Endothelial cell of umbilical vein (primary cell): ENCODE measurements at regions not wholly inside any gene's neighbourhood (a gene's known extent, or its start where the extent isn't known, plus 50 kb on each side); places are given as distances from the start of the nearest gene placed in this dataset.

Source experiments
- BruUV-seq: library from RNA; stranded (reverse); fragments of 400-500 nt; replicated peaks from 2 replicates; lab custom pipeline; 2021; lab: Mats Ljungman, UMichigan
- CTCF ChIA-PET: fragments of 300-600, 350-600 bp; sonication (Branson Sonifier 250); formaldehyde crosslinking; loops from one replicate; lab custom pipeline; 2021; ENCODE audit warnings: antibody characterized with exemption, inconsistent platforms; lab: Charles Lee
- POLR2A ChIA-PET: fragments of 300-600, 350-600 bp; sonication (Branson Sonifier 250); formaldehyde crosslinking; loops from one replicate; lab custom pipeline; 2021; ENCODE audit warnings: antibody characterized with exemption, inconsistent platforms; lab: Charles Lee
- DNase-seq: peaks from one replicate; pipeline ENCODE4 v3.0.0-alpha.2; 2011; ENCODE audit warnings: low read depth, low spot score
- FAIRE-seq: peaks from 2 replicates; lab custom pipeline; 2011; peaks lifted over from hg19 to GRCh38; lab: Jason Lieb, UNC
- H2AFZ ChIP-seq: 2 replicates; pipeline ENCODE4 v1.6.0; 2012; ENCODE audit warnings: low read depth, low read length, control low read depth, inconsistent platforms
- H3K27ac ChIP-seq: 2 replicates; pipeline ENCODE4 v1.5.1; 2011; ENCODE audit warnings: low read depth, mild to moderate bottlenecking, control low read depth, low read length, moderate library complexity; ENCODE audit not compliant: insufficient read depth
- H3K27me3 ChIP-seq, 2 experiments: 2 replicates each; pipeline versions ENCODE4 v1.6.0 to v1.6.1; 2011; ENCODE audit warnings: low read length in 2 of 2, mixed read lengths in 1 of 2; ENCODE audit not compliant: control insufficient read depth in 2 of 2, insufficient read depth in 2 of 2
- H3K36me3 ChIP-seq, 2 experiments: 2 replicates in 1 of 2; 3 replicates in 1 of 2; pipeline ENCODE4 v1.5.1; 2011; ENCODE audit warnings: low read length in 2 of 2, mild to moderate bottlenecking in 1 of 2, moderate library complexity in 1 of 2; ENCODE audit not compliant: control insufficient read depth in 2 of 2, insufficient read depth in 2 of 2; ENCODE audit errors: extremely low read depth in 1 of 2
- H3K4me1 ChIP-seq: 3 replicates; pipeline ENCODE4 v1.5.1; 2011; ENCODE audit warnings: mild to moderate bottlenecking, low read length; ENCODE audit not compliant: control insufficient read depth, insufficient read depth; ENCODE audit errors: extremely low read depth
- H3K4me2 ChIP-seq: 2 replicates; pipeline ENCODE4 v1.6.1; 2011; ENCODE audit warnings: low read length, control low read depth, mixed read lengths; ENCODE audit not compliant: insufficient read depth
- H3K4me3 ChIP-seq, 3 experiments: fragments of 200-600 bp in 1 of 3; sonication (generic), shearing (Covaris generic) in 1 of 3; replicated peaks in 1 of 3; 2 replicates each; pipeline ENCODE4 v1.5.1; 2011 to 2016; ENCODE audit warnings: control low read depth in 3 of 3, low read length in 3 of 3, mild to moderate bottlenecking in 2 of 3, inconsistent platforms in 1 of 3, low read depth in 1 of 3, moderate library complexity in 1 of 3; ENCODE audit not compliant: insufficient read depth in 1 of 3
- H3K79me2 ChIP-seq: 2 replicates; pipeline ENCODE4 v1.6.0; 2012; ENCODE audit warnings: low read length, inconsistent platforms; ENCODE audit not compliant: control insufficient read depth, insufficient read depth
- H3K9ac ChIP-seq: replicated peaks from 2 replicates; pipeline ENCODE3; 2011; ENCODE audit warnings: low read length, control low read depth; ENCODE audit not compliant: insufficient read depth; ENCODE audit errors: extremely low read depth
- H3K9me1 ChIP-seq: replicated peaks from 3 replicates; pipeline ENCODE4 v1.6.0; 2011; ENCODE audit warnings: mild to moderate bottlenecking, low read length; ENCODE audit not compliant: control insufficient read depth, insufficient read depth; ENCODE audit errors: extremely low read depth
- H3K9me3 ChIP-seq: replicated peaks from 2 replicates; pipeline ENCODE4 v1.5.1; 2012; ENCODE audit warnings: low read length, inconsistent platforms; ENCODE audit not compliant: control insufficient read depth, insufficient read depth
- H4K20me1 ChIP-seq: replicated peaks from 2 replicates; pipeline ENCODE3; 2011; ENCODE audit warnings: mild to moderate bottlenecking, low read length; ENCODE audit not compliant: control insufficient read depth, insufficient read depth; ENCODE audit errors: extremely low read depth
- EZH2 ChIP-seq: IDR thresholded peaks from 2 replicates; pipeline ENCODE4 v1.6.1; 2012; ENCODE audit warnings: borderline replicate concordance, low read depth, mild to moderate bottlenecking, moderate library complexity, low read length, inconsistent platforms; ENCODE audit not compliant: severe bottlenecking
- FOS ChIP-seq: IDR thresholded peaks from 2 replicates; pipeline ENCODE4 v1.6.1; 2011; ENCODE audit warnings: mild to moderate bottlenecking, low read length, moderate library complexity, borderline replicate concordance; ENCODE audit not compliant: insufficient read depth
- JUN ChIP-seq: IDR thresholded peaks from 2 replicates; pipeline ENCODE4 v1.6.1; 2011; ENCODE audit warnings: borderline replicate concordance, low read depth; ENCODE audit not compliant: insufficient read length, insufficient read depth
- MYC ChIP-seq: IDR thresholded peaks from one replicate; pipeline ENCODE4 v1.6.1; 2011; ENCODE audit warnings: mild to moderate bottlenecking, low read depth, low read length
- POLR2AphosphoS5 ChIP-seq: IDR thresholded peaks from 2 replicates; pipeline ENCODE4 v1.6.1; 2012; ENCODE audit warnings: low read depth, mild to moderate bottlenecking, control low read depth, low read length, moderate library complexity; ENCODE audit not compliant: insufficient read depth
- dilution Hi-C: fragments of 300-500 bp; cut with MboI; formaldehyde crosslinking; loops from one replicate; pipeline ENCODE4 v1.15.0; 2019; ENCODE audit warnings: low sequenced_read_pairs; ENCODE audit not compliant: extremely low pct_ligation_motif_present
- intact Hi-C: fragments of 100-400 bp; cut with micrococcal nuclease; formaldehyde crosslinking; loops from one replicate; pipeline ENCODE4 v1.10.0; 2022
- TF ChIP-seq, protein P1 (sequence below), 2 donors: IDR thresholded peaks; 1 replicate in 1 of 2; 2 replicates in 1 of 2; pipeline ENCODE4 v1.5.1; 2011; ENCODE audit warnings: low read length in 2 of 2, mild to moderate bottlenecking in 2 of 2, moderate library complexity in 2 of 2, control low read depth in 1 of 2, inconsistent platforms in 1 of 2, low read depth in 1 of 2; ENCODE audit not compliant: insufficient read depth in 1 of 2; ENCODE audit errors: extremely low read depth in 1 of 2
- TF ChIP-seq, protein P2 (sequence below): IDR thresholded peaks from 2 replicates; pipeline ENCODE4 v1.6.1; 2011; ENCODE audit not compliant: insufficient read depth, insufficient read length

DNA sequence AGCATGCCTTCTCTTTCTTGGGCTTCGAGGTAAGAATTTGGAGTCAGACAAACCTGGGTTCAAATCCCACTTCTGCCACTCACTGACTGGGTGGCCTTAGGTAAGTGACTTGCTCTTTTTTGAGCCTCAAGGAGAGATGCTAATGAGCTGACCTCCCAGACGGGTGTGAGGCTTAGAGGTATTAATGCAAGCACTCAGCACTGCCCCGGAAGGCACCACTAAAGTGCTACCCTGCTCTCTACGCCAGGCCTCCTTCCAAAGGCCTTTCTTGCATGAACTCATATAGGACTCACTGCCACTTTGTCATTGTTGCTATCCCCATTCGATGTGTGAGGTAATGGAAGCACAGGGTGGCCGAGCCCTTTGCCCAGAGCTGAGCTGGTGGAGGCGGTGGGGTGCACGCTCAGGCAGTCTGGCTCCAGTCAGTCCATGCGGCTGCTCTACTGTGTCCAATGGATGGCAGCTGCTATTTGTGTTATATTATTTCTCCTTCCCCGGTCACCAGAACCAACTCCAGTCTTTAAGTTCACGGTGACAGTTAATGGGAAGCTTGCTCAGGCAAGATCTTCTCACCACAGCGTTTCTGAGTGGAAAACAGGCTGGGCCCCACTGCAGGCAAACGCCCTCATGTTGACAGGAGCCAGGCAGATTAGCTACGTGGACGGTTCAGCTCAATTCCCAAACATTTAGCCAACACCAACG is 55.2 kb upstream of the MLN start:
- H3K27ac ChIP-seq = no peak overlapping the region
- H3K4me2 ChIP-seq = no peak overlapping the region
- FAIRE-seq (no peak), DNase-seq (no peak)
- no peaks in the 10 kb centered on the region for H3K79me2 ChIP-seq
- no peaks in the 10 kb centered on the region for H4K20me1 ChIP-seq
- ChIA-PET CTCF (no interaction called here), POLR2A (no interaction called here)
- H3K9me1 ChIP-seq = no peaks in the 10 kb centered on the region
- peaks cover 12% of the 10 kb centered on the region for H3K4me1 ChIP-seq
- no peaks in the 10 kb centered on the region for H3K9me3 ChIP-seq
- H3K9ac ChIP-seq = no peak overlapping the region
- intact Hi-C loops (no loop called here), dilution Hi-C loops (no loop called here)
- H3K36me3 ChIP-seq = no peaks in the 10 kb centered on the region
- peaks cover 11 to 13% of the 10 kb centered on the region in 2 experiments for H3K27me3 ChIP-seq
- no peak overlapping the region for H2AFZ ChIP-seq
- H3K4me3 ChIP-seq = no peak overlapping the region
- TF ChIP-seq JUN (no peak), EZH2 (no peak), MYC (no peak), FOS (no peak), POLR2AphosphoS5 (no peak)
- TF ChIP-seq, protein P1, sequence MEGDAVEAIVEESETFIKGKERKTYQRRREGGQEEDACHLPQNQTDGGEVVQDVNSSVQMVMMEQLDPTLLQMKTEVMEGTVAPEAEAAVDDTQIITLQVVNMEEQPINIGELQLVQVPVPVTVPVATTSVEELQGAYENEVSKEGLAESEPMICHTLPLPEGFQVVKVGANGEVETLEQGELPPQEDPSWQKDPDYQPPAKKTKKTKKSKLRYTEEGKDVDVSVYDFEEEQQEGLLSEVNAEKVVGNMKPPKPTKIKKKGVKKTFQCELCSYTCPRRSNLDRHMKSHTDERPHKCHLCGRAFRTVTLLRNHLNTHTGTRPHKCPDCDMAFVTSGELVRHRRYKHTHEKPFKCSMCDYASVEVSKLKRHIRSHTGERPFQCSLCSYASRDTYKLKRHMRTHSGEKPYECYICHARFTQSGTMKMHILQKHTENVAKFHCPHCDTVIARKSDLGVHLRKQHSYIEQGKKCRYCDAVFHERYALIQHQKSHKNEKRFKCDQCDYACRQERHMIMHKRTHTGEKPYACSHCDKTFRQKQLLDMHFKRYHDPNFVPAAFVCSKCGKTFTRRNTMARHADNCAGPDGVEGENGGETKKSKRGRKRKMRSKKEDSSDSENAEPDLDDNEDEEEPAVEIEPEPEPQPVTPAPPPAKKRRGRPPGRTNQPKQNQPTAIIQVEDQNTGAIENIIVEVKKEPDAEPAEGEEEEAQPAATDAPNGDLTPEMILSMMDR (IDR thresholded peaks at IDR 0.05; ENCODE audit: extremely low read depth in 1 of 2, insufficient read depth in 1 of 2, low read depth in 1 of 2, low read length in 2 of 2) = no peak
- TF ChIP-seq, protein P2, sequence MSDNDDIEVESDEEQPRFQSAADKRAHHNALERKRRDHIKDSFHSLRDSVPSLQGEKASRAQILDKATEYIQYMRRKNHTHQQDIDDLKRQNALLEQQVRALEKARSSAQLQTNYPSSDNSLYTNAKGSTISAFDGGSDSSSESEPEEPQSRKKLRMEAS = no peak
- no TSS peak for BruUV-seq
